Heart right ventricle (tissue), 16 donors: ENCODE measurements at regions not wholly inside any gene's neighbourhood (a gene's known extent, or its start where the extent isn't known, plus 50 kb on each side); places are given as distances from the start of the nearest gene placed in this dataset.

Source experiments
- ATAC-seq, 8 donors: fragments of 200-7000 bp; cut with Tn5 transposase; one replicate each; pipeline ENCODE4 v1.9.1; 2020; ENCODE audit warnings: mild to moderate bottlenecking in 8 of 8, moderate library complexity in 8 of 8, moderate number of reproducible peaks in 1 of 8
- DNase-seq, 2 donors: peaks; one replicate each; pipeline ENCODE4 v3.0.0-alpha.2; 2020
- H3K27ac ChIP-seq, 10 donors: fragments of 200-600 bp; sonication (generic) in 2 of 10; one replicate each; pipeline versions ENCODE4 v1.5.0 to v1.8.0; 2020 to 2022; ENCODE audit warnings: mild to moderate bottlenecking in 3 of 10
- H3K27me3 ChIP-seq, 7 donors: fragments of 200-600 bp; one replicate each; pipeline ENCODE4 v1.8.0; 2021 to 2022; ENCODE audit warnings: mild to moderate bottlenecking in 2 of 7
- H3K36me3 ChIP-seq, 9 donors: fragments of 200-600 bp; sonication (generic) in 1 of 9; one replicate each; pipeline versions ENCODE4 v1.5.0 to v1.8.0; 2020 to 2022; ENCODE audit warnings: mild to moderate bottlenecking in 2 of 9
- H3K4me1 ChIP-seq, 9 donors: fragments of 200-600 bp; sonication (generic) in 1 of 9; one replicate each; pipeline versions ENCODE4 v1.5.0 to v1.8.0; 2020 to 2022; ENCODE audit warnings: mild to moderate bottlenecking in 4 of 9
- H3K4me3 ChIP-seq, 10 donors: fragments of 200-600 bp; sonication (generic) in 2 of 10; one replicate each; pipeline versions ENCODE4 v1.5.0 to v1.8.0; 2020 to 2022; ENCODE audit warnings: mild to moderate bottlenecking in 7 of 10, moderate library complexity in 2 of 10
- H3K9me3 ChIP-seq, 11 donors: fragments of 200-600 bp in 10 of 11; sonication (generic) in 2 of 11; one replicate each; pipeline versions ENCODE4 v1.5.0 to v1.8.0; 2013 to 2022; ENCODE audit warnings: mild to moderate bottlenecking in 2 of 11, control low read depth in 1 of 11, moderate library complexity in 1 of 11
- WGBS, 2 donors: extraction: QIAGEN DNeasy Blood & Tissue Kit; methylation state at CpG; one replicate each; pipeline ENCODE4 v1.1.7; 2013; ENCODE audit warnings: inconsistent platforms in 1 of 2; 5-methylcytosine and 5-hydroxymethylcytosine counted together
- intact Hi-C, 10 donors: fragments of 100-400 bp; cut with DNase I; formaldehyde crosslinking; loops; one replicate each; pipeline versions ENCODE4 v1.11.1 to v1.14.2; 2022
- TF ChIP-seq, protein P1 (sequence below), 9 donors: fragments of 200-600 bp; sonication (generic) in 2 of 9; IDR thresholded peaks; one replicate each; pipeline versions ENCODE4 v1.5.0 to v1.8.0; 2021 to 2022; ENCODE audit warnings: antibody characterized with exemption in 9 of 9, mild to moderate bottlenecking in 5 of 9, moderate library complexity in 1 of 9
- donor health status: Arrhythmogenic right ventricular cardiomyopathy.
- donor health status: ischemic (EF 13 %, LVEDD 7.1; RV severe dilation, severe dysfunction).
- donor health status: healthy with polysubstance abuse.
- donor health status: DM: no; HTN: yes; CAD: no.
- donor health status: DM: no; HTN: no; CAD: no.
- donor health status: ischemic (EF 25% LVEDD 6.9; RV normal size, moderate dysfunction).
- donor health status: ischemic (EF 25% LVEDD 5.7; RV mildly dilated, moderate dysfunction).
- donor health status: healthy.
- donor health status: DM: yes; HTN: yes; CAD: no.
- donor health status: Ischemic cardiomyopathy.
- donor health status: ischemic (EF 35%, LVEDD 5.7; RV mildly dilated, moderate dysfunction).
- donor health status: nonischemic (EF 11% LVEDD 7.7; RV severe dilation, severe dysfunction).
- donor health status: DM: yes; HTN: yes; CAD: no.
- donor health status: PGD.
- donor health status: ischemic (EF 29% LVEDD 5.4; RV normal size, mild dysfunction).
- donor health status: nonischemic (EF 23%, LVEDD 6.1; RV moderate dilation, normal function).

DNA sequence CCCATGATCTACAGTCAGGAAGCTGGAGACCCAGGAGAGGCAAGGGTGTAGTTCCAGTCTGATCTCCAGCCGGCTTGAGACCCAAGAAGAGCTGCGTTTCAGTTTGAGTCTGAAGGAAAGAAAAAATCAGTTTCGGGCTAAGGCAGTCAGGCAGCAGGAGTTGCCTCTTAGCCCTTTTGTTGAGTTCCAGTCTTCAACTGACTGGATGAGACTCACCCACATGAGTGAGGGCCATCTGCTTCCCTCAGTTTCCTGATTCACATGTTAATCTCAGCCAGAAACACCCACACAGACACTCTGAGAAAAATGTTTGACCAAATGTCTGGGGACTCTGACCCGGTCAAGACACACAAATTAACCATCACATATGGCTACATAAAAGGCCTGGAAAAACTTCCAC is 73.6 kb upstream of the ELOVL6 start:
- intact Hi-C loops = no loop called here
- TF ChIP-seq, protein P1, sequence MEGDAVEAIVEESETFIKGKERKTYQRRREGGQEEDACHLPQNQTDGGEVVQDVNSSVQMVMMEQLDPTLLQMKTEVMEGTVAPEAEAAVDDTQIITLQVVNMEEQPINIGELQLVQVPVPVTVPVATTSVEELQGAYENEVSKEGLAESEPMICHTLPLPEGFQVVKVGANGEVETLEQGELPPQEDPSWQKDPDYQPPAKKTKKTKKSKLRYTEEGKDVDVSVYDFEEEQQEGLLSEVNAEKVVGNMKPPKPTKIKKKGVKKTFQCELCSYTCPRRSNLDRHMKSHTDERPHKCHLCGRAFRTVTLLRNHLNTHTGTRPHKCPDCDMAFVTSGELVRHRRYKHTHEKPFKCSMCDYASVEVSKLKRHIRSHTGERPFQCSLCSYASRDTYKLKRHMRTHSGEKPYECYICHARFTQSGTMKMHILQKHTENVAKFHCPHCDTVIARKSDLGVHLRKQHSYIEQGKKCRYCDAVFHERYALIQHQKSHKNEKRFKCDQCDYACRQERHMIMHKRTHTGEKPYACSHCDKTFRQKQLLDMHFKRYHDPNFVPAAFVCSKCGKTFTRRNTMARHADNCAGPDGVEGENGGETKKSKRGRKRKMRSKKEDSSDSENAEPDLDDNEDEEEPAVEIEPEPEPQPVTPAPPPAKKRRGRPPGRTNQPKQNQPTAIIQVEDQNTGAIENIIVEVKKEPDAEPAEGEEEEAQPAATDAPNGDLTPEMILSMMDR (IDR thresholded peaks at IDR 0.05) = no peak
- no peaks in the 10 kb centered on the region for H3K36me3 ChIP-seq
- DNase-seq = no peak
- H3K27me3 ChIP-seq = no peaks in the 10 kb centered on the region
- no peaks in the 10 kb centered on the region for H3K4me1 ChIP-seq
- WGBS, 2 donors = 65 to 72% methylated on average over 4 of the region's 4 CpGs
- ATAC-seq = no peak
- H3K4me3 ChIP-seq = no peak overlapping the region
- H3K9me3 ChIP-seq = no peaks in the 10 kb centered on the region
- no peak overlapping the region for H3K27ac ChIP-seq

DNA sequence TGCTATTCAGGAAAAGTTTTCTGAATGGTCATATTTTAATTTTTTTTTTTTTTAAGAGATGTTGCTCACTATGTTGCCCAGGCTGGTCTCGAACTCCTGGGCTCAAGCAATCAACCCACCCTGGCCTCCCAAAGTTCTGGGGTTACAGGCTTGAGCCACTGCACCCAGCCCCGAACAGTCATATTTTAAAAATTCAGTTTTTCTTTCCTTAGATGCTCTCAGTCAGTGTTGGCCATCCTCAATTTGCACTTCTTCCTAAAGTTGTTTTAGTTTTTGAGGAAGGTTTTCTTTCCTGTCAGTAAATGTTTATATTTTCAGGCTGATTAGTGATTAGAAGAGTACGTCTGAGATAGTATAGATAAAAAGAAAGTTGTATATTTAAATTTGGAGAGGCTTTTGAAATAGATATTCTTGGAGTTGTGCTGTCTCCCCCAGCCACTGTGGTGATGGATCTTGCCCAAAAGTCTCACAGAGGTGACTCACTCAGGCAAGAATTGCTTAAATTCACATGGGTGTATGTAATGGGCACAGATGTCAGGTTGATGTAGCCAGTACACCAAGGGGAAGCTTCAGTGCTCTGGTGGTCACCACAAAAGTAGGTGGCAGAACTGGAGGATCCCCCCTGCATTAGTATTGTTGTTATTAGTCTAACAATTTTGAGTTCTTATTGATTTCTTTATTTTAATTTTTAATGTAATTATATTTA is 72.2 kb upstream of the ELOVL6 start:
- Histone ChIP-seq H3K4me1 (no peaks in the 10 kb centered on the region), H3K27ac (no peak overlapping the region), H3K9me3 (no peaks in the 10 kb centered on the region), H3K36me3 (no peaks in the 10 kb centered on the region), H3K4me3 (no peak overlapping the region), H3K27me3 (no peaks in the 10 kb centered on the region)
- TF ChIP-seq, protein P1 (IDR thresholded peaks at IDR 0.05) = no peak
- WGBS, 2 donors = 73 to 75% methylated on average over 3 of the region's 3 CpGs
- ATAC-seq (no peak), DNase-seq (no peak)
- intact Hi-C loops = no loop called here

DNA sequence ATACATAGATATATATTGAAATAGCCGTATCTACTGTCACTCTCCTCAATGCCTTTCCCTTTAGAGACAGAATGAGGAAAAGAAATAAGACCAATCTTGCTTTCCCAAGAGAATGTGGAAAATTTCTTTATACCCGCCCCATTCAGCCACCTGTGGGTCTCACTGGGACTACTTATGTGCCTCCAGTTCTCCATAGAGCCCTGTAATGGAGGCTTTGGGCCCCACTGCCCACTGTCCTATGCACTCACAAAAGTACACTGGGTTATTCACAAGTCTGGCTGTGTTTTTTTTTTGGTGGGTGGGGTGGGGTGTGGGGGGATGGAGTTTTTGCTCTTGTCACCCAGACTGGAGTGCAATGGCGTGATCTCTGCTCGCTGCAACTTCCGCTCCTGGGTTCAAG is 70.4 kb upstream of the ELOVL6 start:
- Histone ChIP-seq H3K4me3 (no peak overlapping the region), H3K36me3 (no peaks in the 10 kb centered on the region), H3K4me1 (no peaks in the 10 kb centered on the region), H3K27ac (no peak overlapping the region), H3K9me3 (peaks cover 0 to 16% (median 0%) of the 10 kb centered on the region in 11 donors), H3K27me3 (no peaks in the 10 kb centered on the region)
- intact Hi-C loops = no loop called here
- DNase-seq (no peak), ATAC-seq (no peak)
- TF ChIP-seq, protein P1 (IDR thresholded peaks at IDR 0.05) = no peak
- WGBS, 2 donors = 91% methylated on average over 5 of the region's 5 CpGs

DNA sequence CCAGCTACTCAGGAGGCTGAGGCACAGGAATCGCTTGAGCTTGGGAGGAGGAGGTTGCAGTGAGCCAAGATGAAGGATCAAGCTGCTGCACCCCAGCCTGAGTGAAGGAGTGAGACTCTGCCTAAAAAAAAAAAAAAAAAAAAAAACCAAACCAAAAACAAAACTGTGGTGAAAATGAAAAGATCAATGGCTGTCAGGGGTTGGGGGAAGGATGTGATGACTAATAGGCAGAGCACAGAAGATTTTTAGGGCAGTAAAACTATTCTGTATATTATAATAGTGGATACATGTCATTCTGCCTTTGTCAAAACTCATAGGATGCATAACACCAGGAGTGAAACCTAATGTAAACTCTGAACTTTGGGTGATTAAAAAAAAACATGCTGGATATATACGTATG is 69.9 kb upstream of the ELOVL6 start:
- intact Hi-C loops = no loop called here
- H3K36me3 ChIP-seq = no peaks in the 10 kb centered on the region
- no peaks in the 10 kb centered on the region for H3K27me3 ChIP-seq
- H3K4me1 ChIP-seq = no peaks in the 10 kb centered on the region
- no peak for ATAC-seq
- TF ChIP-seq, protein P1 (IDR thresholded peaks at IDR 0.05) = no peak
- DNase-seq = no peak
- peaks cover 0 to 16% (median 0%) of the 10 kb centered on the region in 11 donors for H3K9me3 ChIP-seq
- no peak overlapping the region for H3K4me3 ChIP-seq
- no peak overlapping the region for H3K27ac ChIP-seq
- 85 to 92% methylated on average over 2 of the region's 2 CpGs for WGBS, 2 donors
